HEK293T (cell line): ENCODE measurements at regions not wholly inside any gene's neighbourhood (a gene's known extent, or its start where the extent isn't known, plus 50 kb on each side); places are given as distances from the start of the nearest gene placed in this dataset.

Experiments
- CTCF ChIA-PET: fragments of 350-600 bp; formaldehyde crosslinking; extraction: SDS; loops from one replicate; lab custom pipeline; 2021; ENCODE audit warnings: antibody characterized with exemption, inconsistent platforms; lab: Yijun Ruan, JAX
- POLR2A ChIA-PET: fragments of 350-600 bp; formaldehyde crosslinking; extraction: SDS; loops from one replicate; lab custom pipeline; 2020; ENCODE audit warnings: antibody characterized with exemption, inconsistent platforms; lab: Yijun Ruan, JAX
- DNase-seq: peaks from one replicate; pipeline ENCODE4 v3.0.0; 2012; ENCODE audit warnings: mixed read lengths; ENCODE audit errors: extremely low spot score
- ARNT ChIP-seq: fragments of 450-650 bp; IDR thresholded peaks from 2 replicates; pipeline ENCODE4 v1.6.1; 2017; ENCODE audit warnings: mild to moderate bottlenecking
- BHLHE40 ChIP-seq: fragments of 450-650 bp; IDR thresholded peaks from 2 replicates; pipeline ENCODE4 v1.6.1; 2016; ENCODE audit warnings: mild to moderate bottlenecking, moderate library complexity, borderline replicate concordance
- CTBP1 ChIP-seq: fragments of 450-650 bp; IDR thresholded peaks from 2 replicates; pipeline ENCODE4 v1.6.1; 2016; ENCODE audit warnings: borderline replicate concordance
- ELF4 ChIP-seq: fragments of 450-650 bp; IDR thresholded peaks from 2 replicates; pipeline ENCODE4 v1.6.1; 2017; ENCODE audit warnings: antibody characterized with exemption
- FOXA1 ChIP-seq: fragments of 450-650 bp; IDR thresholded peaks from 2 replicates; pipeline ENCODE4 v1.6.1; 2016; ENCODE audit warnings: mild to moderate bottlenecking
- FOXK2 ChIP-seq: fragments of 450-650 bp; IDR thresholded peaks from 2 replicates; pipeline ENCODE4 v1.6.1; 2016; ENCODE audit warnings: mild to moderate bottlenecking
- FOXM1 ChIP-seq: fragments of 450-650 bp; IDR thresholded peaks from 2 replicates; pipeline ENCODE4 v1.6.1; 2017; ENCODE audit warnings: mild to moderate bottlenecking, borderline replicate concordance
- HDGF ChIP-seq: fragments of 450-650 bp; IDR thresholded peaks from 2 replicates; pipeline ENCODE4 v1.6.1; 2017; ENCODE audit warnings: antibody characterized with exemption, borderline replicate concordance
- L3MBTL2 ChIP-seq: fragments of 450-650 bp; conservative IDR thresholded peaks from 2 replicates; pipeline ENCODE4 v1.6.1; 2016; ENCODE audit warnings: mild to moderate bottlenecking
- LEF1 ChIP-seq: fragments of 450-650 bp; IDR thresholded peaks from 2 replicates; pipeline ENCODE4 v1.6.1; 2017; ENCODE audit warnings: mild to moderate bottlenecking, borderline replicate concordance
- NFRKB ChIP-seq: fragments of 450-650 bp; IDR thresholded peaks from 2 replicates; pipeline ENCODE4 v1.6.1; 2016; ENCODE audit warnings: mild to moderate bottlenecking, moderate library complexity
- SP1 ChIP-seq: fragments of 450-650 bp; IDR thresholded peaks from 2 replicates; pipeline ENCODE4 v1.6.1; 2017
- SUZ12 ChIP-seq: fragments of 450-650 bp; IDR thresholded peaks from 2 replicates; pipeline ENCODE4 v1.6.1; 2016; ENCODE audit warnings: mild to moderate bottlenecking
- TARDBP ChIP-seq: fragments of 450-650 bp; IDR thresholded peaks from 2 replicates; pipeline ENCODE4 v1.6.1; 2016
- ZNF384 ChIP-seq: fragments of 450-650 bp; IDR thresholded peaks from 2 replicates; pipeline ENCODE4 v1.6.1; 2016
- TF ChIP-seq, protein P1 (sequence below): fragments of 450-650 bp; IDR thresholded peaks from 2 replicates; pipeline ENCODE4 v1.6.1; 2016

DNA sequence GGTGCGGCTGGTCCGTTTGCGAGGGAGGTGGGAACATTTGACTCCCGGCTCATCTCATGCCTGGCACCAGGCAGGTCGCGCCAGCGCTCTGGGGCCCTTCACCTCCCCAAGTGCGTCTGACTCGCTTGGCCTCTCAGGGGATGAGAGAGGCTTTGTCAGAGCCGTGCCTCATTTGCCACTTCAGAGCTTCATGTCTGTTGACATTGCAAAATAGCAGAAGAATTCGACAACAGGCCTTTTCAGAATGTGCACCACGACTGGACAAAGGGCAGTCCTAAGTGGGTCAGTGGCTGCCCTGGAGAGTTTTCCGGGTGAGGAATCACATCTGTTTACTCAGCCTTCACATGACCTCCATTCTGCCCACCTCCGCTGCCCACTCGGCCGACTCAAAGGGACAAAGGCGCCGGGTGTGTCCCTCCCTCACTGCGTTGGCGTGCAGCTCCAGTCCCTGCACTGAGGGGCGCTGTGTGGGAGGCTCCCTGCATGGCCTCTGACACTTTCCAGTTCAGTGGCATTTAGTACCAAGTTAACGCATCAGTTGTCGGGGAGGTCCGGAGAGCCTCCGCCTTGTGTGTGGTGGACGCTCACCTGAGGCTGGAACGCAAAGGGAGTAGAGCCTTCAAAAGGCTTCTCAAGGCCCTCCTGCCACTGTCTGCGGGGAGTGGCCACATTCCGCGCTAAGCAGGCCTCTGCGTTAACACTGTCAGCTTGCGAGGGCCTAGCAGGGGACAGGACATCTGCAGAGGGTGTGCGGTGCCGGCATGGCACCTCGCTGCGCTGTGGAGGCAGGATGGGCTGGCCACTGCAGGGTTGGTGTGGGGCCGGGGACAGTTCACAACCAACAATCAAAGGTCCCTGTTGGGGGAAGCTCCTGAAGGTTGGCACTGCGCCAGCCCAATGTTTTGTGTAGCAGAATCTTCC is 171.5 kb downstream of the NXNL2 start:
- TF ChIP-seq HDGF (no peak), LEF1 (no peak), CTBP1 (no peak), FOXA1 (no peak), SP1 (no peak), ZNF384 (no peak), TARDBP (no peak)
- ChIA-PET CTCF (no interaction called here), POLR2A (no interaction called here)
- no peak for DNase-seq

DNA sequence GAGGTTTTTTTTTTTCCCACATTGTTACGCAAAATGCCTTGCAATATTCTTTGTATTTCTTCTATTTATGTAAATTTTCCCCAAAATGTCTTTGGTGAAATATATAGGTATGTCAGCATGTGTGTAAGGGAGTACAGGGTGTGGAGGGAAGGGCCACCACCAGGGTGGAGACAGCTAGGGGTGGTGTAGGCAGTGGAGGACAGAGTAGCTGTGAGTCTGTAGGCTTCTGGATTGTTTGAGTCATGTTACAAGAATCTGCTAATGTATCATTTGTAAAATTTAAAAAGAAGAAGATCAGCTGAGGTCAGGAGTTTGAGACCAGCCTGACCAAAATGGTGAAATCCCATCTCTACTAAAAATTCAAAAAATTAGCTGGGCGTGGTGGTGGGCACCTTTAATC is 175.5 kb downstream of the NXNL2 start:
- DNase-seq: no peak
- POLR2A ChIA-PET: no interaction called here
- CTCF ChIA-PET: no interaction called here
- TF ChIP-seq ELF4 (no peak), L3MBTL2 (no peak)
- TF ChIP-seq, protein P1, sequence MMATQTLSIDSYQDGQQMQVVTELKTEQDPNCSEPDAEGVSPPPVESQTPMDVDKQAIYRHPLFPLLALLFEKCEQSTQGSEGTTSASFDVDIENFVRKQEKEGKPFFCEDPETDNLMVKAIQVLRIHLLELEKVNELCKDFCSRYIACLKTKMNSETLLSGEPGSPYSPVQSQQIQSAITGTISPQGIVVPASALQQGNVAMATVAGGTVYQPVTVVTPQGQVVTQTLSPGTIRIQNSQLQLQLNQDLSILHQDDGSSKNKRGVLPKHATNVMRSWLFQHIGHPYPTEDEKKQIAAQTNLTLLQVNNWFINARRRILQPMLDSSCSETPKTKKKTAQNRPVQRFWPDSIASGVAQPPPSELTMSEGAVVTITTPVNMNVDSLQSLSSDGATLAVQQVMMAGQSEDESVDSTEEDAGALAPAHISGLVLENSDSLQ: no peak

DNA sequence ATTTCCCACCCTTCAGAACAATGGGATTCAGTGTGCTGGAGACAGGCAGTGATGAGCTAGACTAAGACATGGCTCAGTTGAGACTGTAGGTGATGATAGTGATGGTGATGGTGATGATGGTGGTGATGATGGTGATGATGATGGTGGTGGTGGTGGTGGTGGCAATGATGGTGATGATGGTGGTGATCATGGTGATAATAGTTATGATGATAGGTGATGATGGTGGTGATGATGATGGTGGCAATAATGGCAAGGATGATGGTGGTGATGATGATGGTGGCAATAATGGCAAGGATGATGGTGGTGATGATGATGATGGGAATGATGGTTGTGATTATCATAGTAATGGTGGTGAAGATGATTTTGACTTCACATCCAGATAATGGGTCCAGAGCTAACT is 176.7 kb downstream of the NXNL2 start:
- TF ChIP-seq, protein P1: no peak
- TF ChIP-seq ELF4 (no peak), TARDBP (no peak), FOXK2 (no peak), CTBP1 (no peak), FOXM1 (no peak), LEF1 (no peak)
- no peak for DNase-seq
- ChIA-PET CTCF (no interaction called here), POLR2A (no interaction called here)

DNA sequence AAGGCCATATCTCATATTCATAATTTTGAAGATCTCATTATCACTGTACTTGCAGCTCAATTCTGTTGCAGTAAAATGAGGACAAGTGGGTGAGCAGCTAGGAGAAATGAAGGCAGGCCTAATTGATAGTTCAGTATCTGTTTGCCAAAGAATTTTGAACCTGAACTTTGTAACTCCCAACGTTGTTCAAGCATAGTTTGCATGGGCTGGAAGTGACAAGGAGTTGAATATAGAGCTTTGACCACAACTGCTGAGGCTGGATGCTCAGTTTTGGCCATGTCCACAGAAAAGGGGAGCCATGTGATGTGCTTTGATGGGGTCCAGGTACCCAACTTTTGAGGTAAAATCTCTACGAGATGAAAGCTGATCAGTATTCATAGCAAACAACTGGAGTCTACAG is 177.5 kb downstream of the NXNL2 start:
- TF ChIP-seq LEF1: no peak
- TF ChIP-seq SP1: no peak
- TF ChIP-seq BHLHE40: no peak
- TF ChIP-seq FOXK2: no peak
- TF ChIP-seq ARNT: no peak
- TF ChIP-seq CTBP1: no peak
- no peak for TF ChIP-seq NFRKB
- no peak for TF ChIP-seq FOXA1
- no peak for TF ChIP-seq ZNF384
- no peak for TF ChIP-seq L3MBTL2
- TF ChIP-seq FOXM1: no peak
- no peak for TF ChIP-seq ELF4
- TF ChIP-seq, protein P1: no peak
- TF ChIP-seq SUZ12: no peak
- no peak for TF ChIP-seq TARDBP
- TF ChIP-seq HDGF: no peak
- ChIA-PET CTCF (no interaction called here), POLR2A (no interaction called here)
- DNase-seq: no peak

DNA sequence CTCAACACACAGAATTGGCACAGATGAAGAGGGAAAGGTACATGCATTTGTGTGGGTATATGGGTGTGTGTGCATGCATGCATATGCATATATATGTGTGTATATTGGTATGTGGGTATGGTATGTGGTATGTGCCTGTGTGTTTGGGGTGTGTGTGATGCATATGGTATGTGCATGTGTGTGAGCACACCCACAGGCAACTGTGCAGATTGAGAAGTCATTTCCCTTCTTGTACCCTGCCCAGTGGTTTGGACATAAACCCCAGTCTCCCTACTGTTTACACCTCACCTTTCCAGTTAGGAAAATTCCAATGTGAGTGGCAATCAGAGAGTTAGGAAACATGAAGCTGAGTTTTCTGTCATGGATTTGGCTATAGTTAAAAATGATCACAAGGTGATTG is 178.0 kb downstream of the NXNL2 start:
- ChIA-PET CTCF (no interaction called here), POLR2A (no interaction called here)
- DNase-seq: no peak
- TF ChIP-seq SUZ12: no peak
- no peak for TF ChIP-seq FOXK2
- TF ChIP-seq SP1: no peak
- TF ChIP-seq, protein P1: no peak
- no peak for TF ChIP-seq ZNF384
- TF ChIP-seq FOXM1: no peak
- TF ChIP-seq L3MBTL2: no peak
- TF ChIP-seq NFRKB: no peak

DNA sequence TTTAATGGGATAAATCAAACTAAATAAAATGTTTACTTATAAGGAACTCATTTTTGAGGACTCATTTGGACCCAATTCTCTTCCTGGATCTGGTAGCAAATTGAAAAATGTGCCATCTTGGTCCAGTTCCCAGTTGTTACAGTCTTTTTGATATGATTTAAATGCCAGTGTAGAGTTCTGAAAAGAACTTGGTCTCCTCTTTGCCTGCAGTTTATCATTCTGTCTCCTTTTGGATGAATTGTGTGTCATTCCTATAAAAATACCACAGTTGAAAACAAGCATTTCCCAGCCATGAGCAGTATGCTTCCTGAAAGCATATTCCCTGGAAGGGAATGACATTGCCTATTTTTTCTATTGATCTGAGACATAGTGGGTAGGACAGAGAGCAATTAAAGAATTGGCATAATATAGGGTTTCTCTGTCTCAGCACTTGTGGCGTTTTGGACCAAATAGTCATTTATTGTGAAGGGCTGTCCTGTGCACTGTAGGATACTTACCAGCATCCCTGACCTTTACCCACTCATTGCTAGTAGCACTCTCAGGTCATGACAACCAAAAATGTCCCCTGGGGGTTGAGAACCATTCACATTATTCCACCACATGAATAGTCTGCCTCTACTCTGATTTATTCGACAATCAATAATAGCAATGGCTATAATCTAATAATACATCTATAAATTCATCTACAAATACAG is 181.8 kb downstream of the NXNL2 start:
- TF ChIP-seq LEF1: no peak
- TF ChIP-seq HDGF: no peak
- no peak for TF ChIP-seq L3MBTL2
- TF ChIP-seq FOXM1: no peak
- no peak for TF ChIP-seq TARDBP
- no peak for TF ChIP-seq FOXK2
- no peak for TF ChIP-seq SP1
- TF ChIP-seq ARNT: no peak
- TF ChIP-seq ZNF384: no peak
- TF ChIP-seq SUZ12: no peak
- TF ChIP-seq FOXA1: no peak
- TF ChIP-seq, protein P1: no peak
- no peak for TF ChIP-seq ELF4
- no peak for TF ChIP-seq NFRKB
- TF ChIP-seq CTBP1: no peak
- TF ChIP-seq BHLHE40: no peak
- DNase-seq: no peak
- POLR2A ChIA-PET: no interaction called here
- CTCF ChIA-PET: no interaction called here
